Testis (tissue), 2 donors: ENCODE measurements at regions not wholly inside any gene's neighbourhood (a gene's known extent, or its start where the extent isn't known, plus 50 kb on each side); places are given as distances from the start of the nearest gene placed in this dataset.

Experiments used
- DNase-seq: peaks from one replicate; pipeline ENCODE4 v3.0.0-alpha.2; 2019
- H3K27ac ChIP-seq, 2 donors: fragments of 200-600 bp; sonication (generic); one replicate each; pipeline ENCODE4 v1.5.1; 2019
- H3K27me3 ChIP-seq: fragments of 200-600 bp; sonication (generic); one replicate; pipeline ENCODE4 v1.5.1; 2019
- H3K36me3 ChIP-seq: fragments of 200-600 bp; sonication (generic); one replicate; pipeline ENCODE4 v1.5.1; 2017; ENCODE audit warnings: low read depth; ENCODE audit errors: missing control alignments
- H3K4me1 ChIP-seq: fragments of 200-600 bp; sonication (generic); one replicate; pipeline ENCODE4 v1.5.1; 2019
- H3K4me3 ChIP-seq, 2 donors: fragments of 200-600 bp; sonication (generic); one replicate each; pipeline ENCODE4 v1.5.1; 2017 to 2019
- H3K9me3 ChIP-seq: fragments of 200-600 bp; sonication (generic); one replicate; pipeline ENCODE4 v1.5.1; 2017
- POLR2A ChIP-seq: fragments of 450-650 bp; IDR thresholded peaks from one replicate; pipeline ENCODE4 v1.6.1; 2017; ENCODE audit warnings: antibody characterized with exemption, mild to moderate bottlenecking, moderate library complexity
- WGBS, 2 donors: methylation state at CpG; one replicate each; pipeline ENCODE4 v1.1.5; 2018; 5-methylcytosine and 5-hydroxymethylcytosine counted together
- intact Hi-C: fragments of 100-400 bp; cut with DNase I; formaldehyde crosslinking; loops from one replicate; pipeline ENCODE4 v1.15.1; 2023; ENCODE audit warnings: low total_unique reads
- TF ChIP-seq, protein P1 (sequence below), 3 experiments: fragments of 450-650 bp in 2 of 3; fragments of 200-600 bp in 1 of 3; sonication (generic) in 1 of 3; IDR thresholded peaks; one replicate each; pipeline ENCODE4 v1.5.1; 2016 to 2019; ENCODE audit warnings: antibody characterized with exemption in 3 of 3, mild to moderate bottlenecking in 2 of 3, moderate library complexity in 1 of 3

DNA sequence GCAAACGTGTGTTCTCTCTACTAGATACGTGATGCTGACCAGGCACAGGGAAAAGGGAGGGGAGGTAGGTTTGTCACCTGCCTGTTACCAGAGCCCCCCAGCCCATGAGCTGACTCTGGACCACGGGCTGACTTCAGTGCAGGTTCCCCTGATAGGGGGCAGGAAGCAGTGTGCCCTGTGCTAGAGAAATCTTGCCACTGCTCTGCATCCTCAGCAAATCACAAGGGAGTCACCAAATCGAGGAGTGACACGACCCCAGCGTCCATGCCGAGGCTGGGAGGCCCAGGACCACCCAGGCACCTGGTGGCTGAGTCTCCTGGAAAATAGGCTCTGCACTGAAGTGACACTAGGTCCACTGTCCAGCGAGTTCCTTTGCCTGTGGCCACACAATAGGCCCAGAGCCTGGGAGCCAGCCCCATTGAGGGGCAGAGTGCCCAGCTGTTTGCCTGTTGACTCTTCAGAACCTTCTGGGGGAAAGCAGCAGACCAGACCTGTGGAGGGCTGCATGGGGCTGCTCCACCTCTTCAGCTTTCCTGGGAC, 99.3 kb downstream of the CTTN start:
- DNase-seq, result no peak
- TF ChIP-seq POLR2A, result no peak
- TF ChIP-seq, protein P1, sequence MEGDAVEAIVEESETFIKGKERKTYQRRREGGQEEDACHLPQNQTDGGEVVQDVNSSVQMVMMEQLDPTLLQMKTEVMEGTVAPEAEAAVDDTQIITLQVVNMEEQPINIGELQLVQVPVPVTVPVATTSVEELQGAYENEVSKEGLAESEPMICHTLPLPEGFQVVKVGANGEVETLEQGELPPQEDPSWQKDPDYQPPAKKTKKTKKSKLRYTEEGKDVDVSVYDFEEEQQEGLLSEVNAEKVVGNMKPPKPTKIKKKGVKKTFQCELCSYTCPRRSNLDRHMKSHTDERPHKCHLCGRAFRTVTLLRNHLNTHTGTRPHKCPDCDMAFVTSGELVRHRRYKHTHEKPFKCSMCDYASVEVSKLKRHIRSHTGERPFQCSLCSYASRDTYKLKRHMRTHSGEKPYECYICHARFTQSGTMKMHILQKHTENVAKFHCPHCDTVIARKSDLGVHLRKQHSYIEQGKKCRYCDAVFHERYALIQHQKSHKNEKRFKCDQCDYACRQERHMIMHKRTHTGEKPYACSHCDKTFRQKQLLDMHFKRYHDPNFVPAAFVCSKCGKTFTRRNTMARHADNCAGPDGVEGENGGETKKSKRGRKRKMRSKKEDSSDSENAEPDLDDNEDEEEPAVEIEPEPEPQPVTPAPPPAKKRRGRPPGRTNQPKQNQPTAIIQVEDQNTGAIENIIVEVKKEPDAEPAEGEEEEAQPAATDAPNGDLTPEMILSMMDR (IDR thresholded peaks at IDR 0.05), result no peak
- Histone ChIP-seq H3K36me3 (no peaks in the 10 kb centered on the region), H3K9me3 (no peaks in the 10 kb centered on the region), H3K4me3 (no peak overlapping the region), H3K27me3 (no peaks in the 10 kb centered on the region), H3K4me1 (no peaks in the 10 kb centered on the region), H3K27ac (no peak overlapping the region)
- WGBS, 2 donors, result 86 to 88% methylated on average over 2 to 8 of the region's 8 CpGs
- intact Hi-C loops, result no loop called here

DNA sequence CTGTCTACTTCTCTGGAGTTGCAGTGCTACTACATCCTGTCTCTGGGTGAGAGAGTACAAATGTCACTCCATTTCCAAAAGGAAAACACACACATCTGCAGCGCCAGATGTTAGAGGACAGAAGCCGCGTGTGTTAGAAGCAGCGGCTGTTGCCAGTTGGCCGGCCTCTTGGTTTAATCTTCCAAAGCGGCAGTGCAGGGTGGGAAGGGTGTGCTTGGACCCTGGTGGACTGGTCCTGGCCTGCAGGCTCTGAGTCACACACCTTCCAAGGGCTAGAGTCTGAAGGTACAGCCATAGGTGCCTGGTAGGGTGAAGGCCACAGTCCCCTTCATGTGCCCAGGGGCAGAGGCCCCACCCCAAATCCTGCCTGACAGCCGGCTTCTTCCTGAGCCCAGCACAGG, 99.8 kb downstream of the CTTN start:
- H3K27me3 ChIP-seq, result no peaks in the 10 kb centered on the region
- no peak for TF ChIP-seq POLR2A
- TF ChIP-seq, protein P1 (IDR thresholded peaks at IDR 0.05), result no peak
- no peaks in the 10 kb centered on the region for H3K36me3 ChIP-seq
- H3K27ac ChIP-seq, result no peak overlapping the region
- no peak overlapping the region for H3K4me3 ChIP-seq
- H3K9me3 ChIP-seq, result no peaks in the 10 kb centered on the region
- intact Hi-C loops, result no loop called here
- H3K4me1 ChIP-seq, result no peaks in the 10 kb centered on the region
- DNase-seq, result no peak
- 66 to 88% methylated on average over 6 to 7 of the region's 7 CpGs for WGBS, 2 donors

DNA sequence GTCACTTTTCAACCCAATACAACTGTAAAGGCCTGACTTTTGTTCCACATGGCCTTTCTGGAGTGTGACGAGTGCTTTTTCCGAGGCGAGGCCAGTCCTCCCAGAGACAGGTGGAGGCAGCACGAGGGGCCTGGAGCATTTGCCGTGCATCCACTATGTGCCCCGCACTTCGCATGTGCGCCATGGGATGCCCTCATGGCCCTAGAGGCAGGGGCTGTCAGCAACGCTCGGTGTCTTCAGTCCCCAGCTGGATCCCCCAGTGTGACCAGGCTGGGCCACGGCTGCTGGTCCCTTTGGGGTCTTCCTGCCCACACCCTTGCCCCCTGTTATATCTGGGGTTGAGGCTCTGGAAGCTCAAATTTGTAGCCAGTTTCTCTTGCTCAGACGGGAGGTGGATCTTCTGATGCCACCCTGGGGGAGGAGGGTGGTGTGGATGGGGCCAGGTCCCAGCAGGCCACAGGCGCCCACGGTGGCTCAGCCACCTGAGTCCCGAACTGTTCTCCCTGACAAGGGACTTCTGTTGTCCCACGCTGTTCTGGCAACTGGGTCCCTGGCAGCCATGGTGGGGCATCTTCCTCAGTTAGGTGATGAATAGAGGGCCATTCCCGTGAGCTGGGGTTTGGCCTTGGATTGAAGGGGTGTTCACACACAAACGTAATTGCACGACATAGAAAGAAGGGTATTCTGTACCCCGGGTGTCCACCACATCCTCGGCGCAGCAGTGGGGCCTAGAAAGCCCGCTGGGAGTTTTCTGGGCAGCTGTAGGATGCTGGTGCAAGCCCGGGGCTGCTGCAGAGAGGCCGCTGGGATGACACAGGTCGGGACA, 100.9 kb downstream of the CTTN start:
- Histone ChIP-seq H3K27ac (no peak overlapping the region), H3K9me3 (no peaks in the 10 kb centered on the region), H3K27me3 (no peaks in the 10 kb centered on the region), H3K36me3 (no peaks in the 10 kb centered on the region), H3K4me1 (no peaks in the 10 kb centered on the region), H3K4me3 (no peak overlapping the region)
- 95 to 96% methylated on average over 22 to 26 of the region's 26 CpGs for WGBS, 2 donors
- intact Hi-C loops, result no loop called here
- TF ChIP-seq, protein P1 (IDR thresholded peaks at IDR 0.05), result no peak
- no peak for TF ChIP-seq POLR2A
- DNase-seq, result no peak

GRCh38 chr11:70500076-70500847, 101.9 kb downstream of the CTTN start:
- H3K36me3 ChIP-seq, result no peaks in the 10 kb centered on the region

More at GRCh38 chr11:70500076-70500847, 101.9 kb downstream of the CTTN start:
- Histone ChIP-seq H3K9me3 (no peaks in the 10 kb centered on the region), H3K27me3 (no peaks in the 10 kb centered on the region), H3K4me3 (no peak overlapping the region), H3K4me1 (no peaks in the 10 kb centered on the region), H3K27ac (no peak overlapping the region)
- 93 to 96% methylated on average over 13 to 25 of the region's 25 CpGs for WGBS, 2 donors
- no peak for DNase-seq
- intact Hi-C loops, result no loop called here
- no peak for TF ChIP-seq POLR2A
- TF ChIP-seq, protein P1 (IDR thresholded peaks at IDR 0.05), result no peak
